CD14-positive monocyte (primary cell): ENCODE measurements at regions not wholly inside any gene's neighbourhood (a gene's known extent, or its start where the extent isn't known, plus 50 kb on each side); places are given as distances from the start of the nearest gene placed in this dataset.

ENCODE experiments used
- DNase-seq, 3 donors: peaks; one replicate each; pipeline ENCODE4 v3.0.0-alpha.2; 2011 to 2022
- H2AFZ ChIP-seq: 2 replicates; pipeline ENCODE4 v1.6.0; 2012; ENCODE audit warnings: mild to moderate bottlenecking, low read depth, low read length, inconsistent platforms; ENCODE audit not compliant: insufficient read depth, poor library complexity, severe bottlenecking
- H3K27ac ChIP-seq, 2 donors: 1 replicate in 1 of 2; 2 replicates in 1 of 2; pipeline ENCODE4 v1.5.1; 2012 to 2013; ENCODE audit warnings: low read length in 2 of 2, control low read depth in 1 of 2, inconsistent platforms in 1 of 2, low read depth in 1 of 2, mild to moderate bottlenecking in 1 of 2
- H3K27me3 ChIP-seq, 2 donors: one replicate each; pipeline versions ENCODE4 v1.6.0 to v1.6.1; 2011 to 2013; ENCODE audit warnings: low read length in 2 of 2; ENCODE audit not compliant: control insufficient read depth in 2 of 2, insufficient read depth in 2 of 2
- H3K36me3 ChIP-seq, 2 donors: replicated peaks in 1 of 2; 1 replicate in 1 of 2; 2 replicates in 1 of 2; pipeline versions ENCODE4 v1.5.1 to v1.6.1; 2012 to 2013; ENCODE audit warnings: low read length in 2 of 2, control low read depth in 1 of 2, inconsistent platforms in 1 of 2, mild to moderate bottlenecking in 1 of 2; ENCODE audit not compliant: insufficient read depth in 2 of 2, control insufficient read depth in 1 of 2
- H3K4me1 ChIP-seq, 2 donors: 1 replicate in 1 of 2; 2 replicates in 1 of 2; pipeline versions ENCODE4 v1.5.1 to v1.6.1; 2012 to 2013; ENCODE audit warnings: low read length in 2 of 2, control low read depth in 1 of 2, inconsistent platforms in 1 of 2, mild to moderate bottlenecking in 1 of 2, moderate library complexity in 1 of 2; ENCODE audit not compliant: insufficient read depth in 2 of 2, control insufficient read depth in 1 of 2
- H3K4me2 ChIP-seq: replicated peaks from 2 replicates; pipeline ENCODE3; 2012; ENCODE audit warnings: low read length, moderate library complexity, mild to moderate bottlenecking; ENCODE audit not compliant: poor library complexity, severe bottlenecking; ENCODE audit errors: extremely low read depth
- H3K4me3 ChIP-seq, 3 experiments: fragments of 200-600 bp in 1 of 3; sonication (generic) in 1 of 3; replicated peaks in 1 of 3; 1 replicate in 2 of 3; 2 replicates in 1 of 3; pipeline ENCODE4 v1.5.1; 2011 to 2013; ENCODE audit warnings: low read length in 3 of 3, mild to moderate bottlenecking in 3 of 3, control low read depth in 2 of 3, low read depth in 2 of 3, inconsistent platforms in 1 of 3, moderate library complexity in 1 of 3
- H3K79me2 ChIP-seq: 2 replicates; pipeline ENCODE4 v1.6.0; 2012; ENCODE audit warnings: mild to moderate bottlenecking, control low read depth, inconsistent platforms, low read length, moderate library complexity; ENCODE audit not compliant: insufficient read depth
- H3K9ac ChIP-seq: 2 replicates; pipeline ENCODE4 v1.6.0; 2017; ENCODE audit warnings: low read length, mild to moderate bottlenecking; ENCODE audit not compliant: insufficient read depth, poor library complexity, severe bottlenecking
- H3K9me3 ChIP-seq, 2 donors: replicated peaks in 1 of 2; 1 replicate in 1 of 2; 2 replicates in 1 of 2; pipeline versions ENCODE4 v1.5.1 to v1.6.1; 2012 to 2013; ENCODE audit warnings: low read length in 2 of 2, control low read depth in 1 of 2; ENCODE audit not compliant: control insufficient read depth in 1 of 2, insufficient read depth in 1 of 2
- H4K20me1 ChIP-seq: 2 replicates; pipeline ENCODE4 v1.6.0; 2012; ENCODE audit warnings: mild to moderate bottlenecking, low read length, control low read depth, moderate library complexity; ENCODE audit not compliant: insufficient read depth
- H3K27ac Mint-ChIP-seq, 7 donors: one replicate each; pipeline ENCODE4 v1.8.0; 2020; ENCODE audit warnings: mild to moderate bottlenecking in 7 of 7, mixed read lengths in 7 of 7, moderate library complexity in 6 of 7, inconsistent platforms in 2 of 7
- H3K27me3 Mint-ChIP-seq, 3 donors: one replicate each; pipeline ENCODE4 v1.8.0; 2021 to 2022; ENCODE audit warnings: low read depth in 3 of 3, mild to moderate bottlenecking in 3 of 3, mixed read lengths in 3 of 3, moderate library complexity in 3 of 3, inconsistent platforms in 1 of 3
- H3K36me3 Mint-ChIP-seq, 2 donors: one replicate each; pipeline ENCODE4 v1.8.0; 2020; ENCODE audit warnings: mixed read lengths in 2 of 2, inconsistent platforms in 1 of 2, mild to moderate bottlenecking in 1 of 2
- H3K4me1 Mint-ChIP-seq: one replicate; pipeline ENCODE4 v1.8.0; 2020; ENCODE audit warnings: mild to moderate bottlenecking, mixed read lengths
- H3K4me3 Mint-ChIP-seq, 2 donors: one replicate each; pipeline ENCODE4 v1.8.0; 2020; ENCODE audit warnings: mild to moderate bottlenecking in 2 of 2, mixed read lengths in 2 of 2, moderate library complexity in 1 of 2
- H3K9me3 Mint-ChIP-seq, 7 donors: one replicate each; pipeline ENCODE4 v1.8.0; 2020 to 2022; ENCODE audit warnings: mixed read lengths in 7 of 7, mild to moderate bottlenecking in 6 of 7, moderate library complexity in 6 of 7, inconsistent platforms in 2 of 7
- WGBS: methylation state at CpG from one replicate; pipeline ENCODE4 v1.1.5; 2013; ENCODE audit warnings: missing lambda C conversion rate; ENCODE audit not compliant: insufficient coverage; 5-methylcytosine and 5-hydroxymethylcytosine counted together
- intact Hi-C, 2 donors: fragments of 100-400 bp; cut with micrococcal nuclease; formaldehyde crosslinking; loops; one replicate each; pipeline versions ENCODE4 v1.15.0 to v1.15.1; 2023
- TF ChIP-seq, protein P1 (sequence below): fragments of 200-600 bp; IDR thresholded peaks from one replicate; pipeline ENCODE4 v1.8.0; 2022; ENCODE audit warnings: antibody characterized with exemption, mild to moderate bottlenecking

GRCh38 chr5:5711592-5711991 is 289.1 kb downstream of the ICE1 start:
- no peak overlapping the region for H3K4me3 Mint-ChIP-seq

DNA sequence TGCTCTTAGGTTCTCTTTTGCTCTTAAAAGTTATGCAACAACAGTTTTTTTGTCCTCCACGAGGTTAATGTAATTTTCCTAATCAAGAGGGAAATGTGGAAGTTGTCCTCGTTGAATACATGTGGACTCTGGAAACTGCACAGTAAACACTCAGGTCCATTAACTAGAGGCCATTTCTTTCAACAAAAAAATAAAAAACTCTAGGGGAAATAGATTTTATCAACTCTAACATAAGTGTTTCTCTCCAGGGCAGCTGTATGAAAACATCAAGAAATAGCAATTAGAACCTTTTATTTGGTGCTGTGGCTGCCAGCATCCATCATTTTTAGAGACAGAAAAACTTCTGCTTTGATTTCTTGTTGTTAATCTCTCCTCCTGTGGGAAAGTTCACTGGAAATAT is 288.6 kb downstream of the ICE1 start:
- Histone ChIP-seq H3K4me2 (no peak overlapping the region), H3K79me2 (no peaks in the 10 kb centered on the region), H4K20me1 (no peaks in the 10 kb centered on the region), H3K9ac (no peak overlapping the region), H2AFZ (no peak overlapping the region), H3K27ac (no peak overlapping the region), H3K9me3 (peaks cover 5% of the 10 kb centered on the region in 2 donors), H3K4me3 (no peak overlapping the region), H3K4me1 (no peaks in the 10 kb centered on the region), H3K36me3 (no peaks in the 10 kb centered on the region), H3K27me3 (no peaks in the 10 kb centered on the region)
- intact Hi-C loops: no loop called here
- TF ChIP-seq, protein P1, sequence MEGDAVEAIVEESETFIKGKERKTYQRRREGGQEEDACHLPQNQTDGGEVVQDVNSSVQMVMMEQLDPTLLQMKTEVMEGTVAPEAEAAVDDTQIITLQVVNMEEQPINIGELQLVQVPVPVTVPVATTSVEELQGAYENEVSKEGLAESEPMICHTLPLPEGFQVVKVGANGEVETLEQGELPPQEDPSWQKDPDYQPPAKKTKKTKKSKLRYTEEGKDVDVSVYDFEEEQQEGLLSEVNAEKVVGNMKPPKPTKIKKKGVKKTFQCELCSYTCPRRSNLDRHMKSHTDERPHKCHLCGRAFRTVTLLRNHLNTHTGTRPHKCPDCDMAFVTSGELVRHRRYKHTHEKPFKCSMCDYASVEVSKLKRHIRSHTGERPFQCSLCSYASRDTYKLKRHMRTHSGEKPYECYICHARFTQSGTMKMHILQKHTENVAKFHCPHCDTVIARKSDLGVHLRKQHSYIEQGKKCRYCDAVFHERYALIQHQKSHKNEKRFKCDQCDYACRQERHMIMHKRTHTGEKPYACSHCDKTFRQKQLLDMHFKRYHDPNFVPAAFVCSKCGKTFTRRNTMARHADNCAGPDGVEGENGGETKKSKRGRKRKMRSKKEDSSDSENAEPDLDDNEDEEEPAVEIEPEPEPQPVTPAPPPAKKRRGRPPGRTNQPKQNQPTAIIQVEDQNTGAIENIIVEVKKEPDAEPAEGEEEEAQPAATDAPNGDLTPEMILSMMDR: no peak
- no CpG with 5 or more reads among the region's 2 CpGs for whole genome bisulfite sequencing
- Mint-ChIP-seq H3K36me3 (no peaks in the 10 kb centered on the region), H3K9me3 (peaks cover 0 to 16% (median 5%) of the 10 kb centered on the region in 7 donors), H3K27ac (no peak overlapping the region), H3K4me3 (no peak overlapping the region), H3K4me1 (no peaks in the 10 kb centered on the region), H3K27me3 (peaks cover 0 to 2% (median 0%) of the 10 kb centered on the region in 3 donors)
- no peak for DNase-seq

More at GRCh38 chr5:5711592-5711991, 289.1 kb downstream of the ICE1 start:
- Histone ChIP-seq H3K79me2 (no peaks in the 10 kb centered on the region), H3K27me3 (no peaks in the 10 kb centered on the region), H3K36me3 (no peaks in the 10 kb centered on the region), H3K4me1 (no peaks in the 10 kb centered on the region), H3K27ac (no peak overlapping the region), H3K4me3 (no peak overlapping the region), H2AFZ (no peak overlapping the region), H4K20me1 (no peaks in the 10 kb centered on the region), H3K4me2 (no peak overlapping the region), H3K9me3 (peaks cover 5 to 7% of the 10 kb centered on the region in 2 donors), H3K9ac (no peak overlapping the region)
- Mint-ChIP-seq H3K27me3 (peaks cover 0 to 2% (median 0%) of the 10 kb centered on the region in 3 donors), H3K27ac (no peak overlapping the region), H3K9me3 (peaks cover 0 to 20% (median 5%) of the 10 kb centered on the region in 7 donors), H3K36me3 (no peaks in the 10 kb centered on the region), H3K4me1 (no peaks in the 10 kb centered on the region)
- no CpG with 5 or more reads among the region's 1 CpG for WGBS
- TF ChIP-seq, protein P1: no peak
- no peak for DNase-seq
- intact Hi-C loops: no loop called here
